AG04450 (cell line): ENCODE measurements at regions not wholly inside any gene's neighbourhood (a gene's known extent, or its start where the extent isn't known, plus 50 kb on each side); places are given as distances from the start of the nearest gene placed in this dataset.
"Not testable (repeated sequence)": the region's sequence is repeated elsewhere in the genome, so short reads cannot be mapped to it uniquely, and the experiment has no call there.

Experiments
- CTCF ChIA-PET: fragments of 300-600, 350-600 bp; formaldehyde crosslinking; extraction: SDS; loops from one replicate; lab custom pipeline; 2022; ENCODE audit warnings: antibody characterized with exemption, inconsistent platforms; lab: Charles Lee
- POLR2A ChIA-PET: fragments of 350-600 bp; formaldehyde crosslinking; extraction: SDS; loops from one replicate; lab custom pipeline; 2021; ENCODE audit warnings: antibody characterized with exemption, inconsistent platforms; lab: Yijun Ruan, JAX
- DNase-seq: peaks from one replicate; pipeline ENCODE4 v3.0.0-alpha.2; 2011; ENCODE audit warnings: low read depth, low spot score
- H3K27ac ChIP-seq: one replicate; pipeline ENCODE4 v1.5.1; 2012; ENCODE audit warnings: low read depth, low read length, control low read depth
- H3K27me3 ChIP-seq: one replicate; pipeline ENCODE4 v1.6.0; 2012; ENCODE audit warnings: low read length; ENCODE audit not compliant: control insufficient read depth, insufficient read depth
- H3K4me3 ChIP-seq: 2 replicates; pipeline ENCODE4 v1.5.1; 2011; ENCODE audit warnings: mild to moderate bottlenecking, low read depth, low read length, control low read depth
- H3K9me3 ChIP-seq: 2 replicates; pipeline ENCODE4 v1.5.1; 2012; ENCODE audit warnings: low read length; ENCODE audit not compliant: control insufficient read depth, insufficient read depth
- TF ChIP-seq, protein P1 (sequence below): IDR thresholded peaks from 2 replicates; pipeline ENCODE4 v1.5.1; 2011; ENCODE audit warnings: low read depth, low read length, control low read depth, inconsistent platforms

DNA sequence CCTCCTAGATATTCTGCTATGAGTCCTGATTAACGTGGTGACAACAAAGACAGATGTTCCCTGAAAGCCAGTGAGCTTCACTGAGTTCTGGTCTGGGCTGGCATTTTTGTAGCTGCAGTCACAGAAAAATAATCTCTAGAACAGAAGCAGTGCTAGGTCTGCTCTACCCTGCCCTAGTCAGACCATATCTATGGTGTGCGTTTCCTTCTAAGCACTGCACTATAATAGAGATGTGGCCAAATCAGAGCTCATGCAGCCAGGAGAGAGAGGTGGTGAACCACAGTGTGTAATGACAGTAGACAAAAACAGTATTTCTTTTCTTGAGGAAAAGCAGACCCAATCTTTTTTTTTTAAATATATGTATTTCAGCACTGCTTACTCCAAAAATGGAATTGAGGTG lies 76.3 kb downstream of the CMAS start:
- TF ChIP-seq, protein P1, sequence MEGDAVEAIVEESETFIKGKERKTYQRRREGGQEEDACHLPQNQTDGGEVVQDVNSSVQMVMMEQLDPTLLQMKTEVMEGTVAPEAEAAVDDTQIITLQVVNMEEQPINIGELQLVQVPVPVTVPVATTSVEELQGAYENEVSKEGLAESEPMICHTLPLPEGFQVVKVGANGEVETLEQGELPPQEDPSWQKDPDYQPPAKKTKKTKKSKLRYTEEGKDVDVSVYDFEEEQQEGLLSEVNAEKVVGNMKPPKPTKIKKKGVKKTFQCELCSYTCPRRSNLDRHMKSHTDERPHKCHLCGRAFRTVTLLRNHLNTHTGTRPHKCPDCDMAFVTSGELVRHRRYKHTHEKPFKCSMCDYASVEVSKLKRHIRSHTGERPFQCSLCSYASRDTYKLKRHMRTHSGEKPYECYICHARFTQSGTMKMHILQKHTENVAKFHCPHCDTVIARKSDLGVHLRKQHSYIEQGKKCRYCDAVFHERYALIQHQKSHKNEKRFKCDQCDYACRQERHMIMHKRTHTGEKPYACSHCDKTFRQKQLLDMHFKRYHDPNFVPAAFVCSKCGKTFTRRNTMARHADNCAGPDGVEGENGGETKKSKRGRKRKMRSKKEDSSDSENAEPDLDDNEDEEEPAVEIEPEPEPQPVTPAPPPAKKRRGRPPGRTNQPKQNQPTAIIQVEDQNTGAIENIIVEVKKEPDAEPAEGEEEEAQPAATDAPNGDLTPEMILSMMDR: no peak
- Histone ChIP-seq H3K9me3 (no peaks in the 10 kb centered on the region), H3K4me3 (no peak overlapping the region), H3K27me3 (peaks cover 3% of the 10 kb centered on the region), H3K27ac (no peak overlapping the region)
- DNase-seq: no peak
- ChIA-PET POLR2A (interaction anchor here (0.6 to 0.7 kb wide), 2 partner anchors 182 to 213 kb away, joined by 4 to 5 read pairs; no protein-coding TSS in a partner anchor), CTCF (interaction anchor here (0.6 to 1.5 kb wide), 4 partner anchors 40 to 548 kb away, joined by 3 to 5 read pairs (median 3); no protein-coding TSS in a partner anchor)

DNA sequence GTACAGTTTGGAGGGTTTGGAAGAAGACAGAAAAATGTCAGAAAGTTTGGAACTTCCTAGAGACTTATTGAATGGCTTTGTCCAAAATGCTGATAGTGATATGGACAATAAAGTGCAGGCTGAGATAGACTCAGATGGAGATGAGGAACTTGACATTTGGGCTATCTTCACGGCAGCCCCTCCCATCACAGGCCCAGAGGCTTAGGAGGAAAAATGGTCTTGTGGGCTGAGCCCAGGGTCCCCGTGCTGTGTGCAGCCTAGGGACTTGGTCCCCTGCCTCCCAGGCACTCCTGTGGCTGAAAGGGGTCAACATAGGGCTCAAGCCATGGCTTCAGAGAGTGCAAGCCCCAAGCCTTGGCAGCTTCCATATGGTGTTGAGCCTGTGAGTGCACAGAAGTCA lies 79.0 kb downstream of the CMAS start:
- POLR2A ChIA-PET: no interaction called here
- Histone ChIP-seq H3K4me3 (no peak overlapping the region), H3K27me3 (peaks cover 3% of the 10 kb centered on the region), H3K27ac (no peak overlapping the region), H3K9me3 (no peaks in the 10 kb centered on the region)
- DNase-seq: no peak
- CTCF ChIA-PET: interaction anchor here (1.1 kb wide), 1 partner anchor 210 kb away, joined by 3 read pairs; no protein-coding TSS in a partner anchor
- TF ChIP-seq, protein P1: no peak

DNA sequence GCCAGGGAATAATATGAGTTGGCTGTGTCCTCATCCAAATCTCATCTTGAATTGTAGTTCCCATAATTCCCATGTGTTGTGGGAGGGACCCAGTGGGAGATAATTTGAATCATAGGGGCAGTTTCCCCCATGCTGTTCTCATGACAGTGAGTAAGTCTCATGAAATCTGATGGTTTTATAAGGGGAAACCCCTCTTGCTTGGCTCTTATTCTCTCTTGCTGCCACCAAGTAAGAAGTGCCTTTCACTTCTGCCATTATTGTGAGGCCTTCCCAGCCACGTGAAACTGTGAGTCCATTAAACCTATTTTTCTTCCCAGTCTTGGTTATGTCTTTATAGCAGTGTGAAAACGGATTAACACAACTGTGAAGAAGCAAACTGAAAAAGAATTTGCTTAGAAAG lies 80.1 kb downstream of the CMAS start:
- H3K4me3 ChIP-seq, H3K9me3 ChIP-seq, H3K27ac ChIP-seq, DNase-seq, POLR2A ChIA-PET, H3K27me3 ChIP-seq: not testable (repeated sequence)
- CTCF ChIA-PET: interaction anchor here (0.9 kb wide), 1 partner anchor 209 kb away, joined by 4 read pairs; no protein-coding TSS in a partner anchor

DNA sequence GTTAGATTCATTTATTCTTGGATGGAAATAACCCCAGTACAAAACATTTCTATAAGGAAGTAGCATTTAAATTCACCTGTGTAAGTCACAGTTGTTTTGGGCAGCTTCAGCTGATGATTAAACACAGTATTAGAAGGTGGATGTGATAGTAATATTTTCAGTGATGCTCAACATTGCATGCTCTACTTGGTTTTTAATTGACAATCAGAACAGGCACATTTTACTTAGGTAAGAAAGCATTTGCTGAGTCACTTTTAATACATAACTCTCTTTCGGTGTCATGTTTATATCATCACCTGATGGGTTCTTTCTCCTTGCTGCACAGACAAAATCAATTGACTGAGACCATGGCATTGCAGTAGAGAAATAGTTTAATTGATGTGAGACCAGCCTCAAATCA lies 80.7 kb downstream of the CMAS start:
- Histone ChIP-seq H3K9me3 (no peaks in the 10 kb centered on the region), H3K27ac (no peak overlapping the region), H3K27me3 (peaks cover 2% of the 10 kb centered on the region), H3K4me3 (no peak overlapping the region)
- CTCF ChIA-PET: interaction anchor here (0.9 kb wide), 1 partner anchor 209 kb away, joined by 4 read pairs; no protein-coding TSS in a partner anchor
- TF ChIP-seq, protein P1: no peak
- POLR2A ChIA-PET: no interaction called here
- DNase-seq: no peak

DNA sequence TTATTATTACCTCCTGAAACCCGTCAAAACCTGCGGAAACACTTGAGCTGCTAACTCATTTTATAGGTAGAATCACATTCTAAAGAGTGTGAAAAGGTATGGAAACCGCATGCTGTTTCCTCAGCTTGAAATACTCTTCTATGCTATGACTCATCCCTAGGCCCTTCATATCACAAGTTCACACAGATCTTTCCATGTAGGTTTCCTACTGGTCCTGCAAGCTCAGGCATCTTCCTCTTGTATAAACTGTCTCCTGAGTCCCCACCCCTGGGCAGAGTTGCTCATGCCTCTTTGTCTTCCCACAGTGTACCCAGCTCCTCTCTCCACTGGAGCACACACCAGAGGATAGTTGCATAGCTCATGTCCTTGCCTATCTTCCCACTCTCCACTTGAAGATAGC lies 84.7 kb downstream of the CMAS start:
- CTCF ChIA-PET: no interaction called here
- Histone ChIP-seq H3K9me3 (no peaks in the 10 kb centered on the region), H3K4me3 (no peak overlapping the region), H3K27me3 (no peaks in the 10 kb centered on the region), H3K27ac (no peak overlapping the region)
- TF ChIP-seq, protein P1: no peak
- POLR2A ChIA-PET: interaction anchor here (0.5 kb wide), 1 partner anchor 413 kb away, joined by 3 read pairs; no protein-coding TSS in a partner anchor
- no peak for DNase-seq

DNA sequence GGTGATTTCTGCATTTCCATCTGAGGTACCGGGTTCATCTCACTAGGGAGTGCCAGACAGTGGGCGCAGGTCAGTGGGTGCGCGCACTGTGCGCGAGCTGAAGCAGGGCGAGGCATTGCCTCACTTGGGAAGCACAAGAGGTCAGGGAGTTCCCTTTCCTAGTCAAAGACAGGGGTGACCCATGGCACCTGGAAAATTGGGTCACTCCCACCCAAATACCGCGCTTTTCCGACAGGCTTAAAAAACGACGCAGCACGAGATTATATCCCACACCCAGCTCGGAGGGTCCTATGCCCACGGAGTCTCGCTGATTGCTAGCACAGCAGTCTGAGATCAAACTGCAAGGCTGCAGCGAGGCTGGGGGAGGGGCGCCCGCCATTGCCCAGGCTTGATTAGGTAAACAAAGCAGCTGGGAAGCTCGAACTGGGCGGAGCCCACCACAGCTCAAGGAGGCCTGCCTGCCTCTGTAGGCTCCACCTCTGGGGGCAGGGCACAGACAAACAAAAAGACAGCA lies 90.6 kb downstream of the CMAS start:
- DNase-seq, POLR2A ChIA-PET, CTCF ChIA-PET: not testable (repeated sequence)

More for the DNA sequence above, 90.6 kb downstream of the CMAS start:
- H3K27me3 ChIP-seq, H3K9me3 ChIP-seq, H3K27ac ChIP-seq, H3K4me3 ChIP-seq: not testable (repeated sequence)
